K562 (cell line): ENCODE measurements at regions not wholly inside any gene's neighbourhood (a gene's known extent, or its start where the extent isn't known, plus 50 kb on each side); places are given as distances from the start of the nearest gene placed in this dataset.

Source experiments
- ATAC-seq: fragments of 200-7000 bp; cut with Tn5 transposase; 3 replicates; pipeline ENCODE4 v1.9.1; 2020; ENCODE audit warnings: moderate library complexity
- BruUV-seq: library from RNA; stranded (reverse); fragments of 400-500 nt; replicated peaks from 2 replicates; lab custom pipeline; 2021; lab: Mats Ljungman, UMichigan
- CTCF ChIA-PET: fragments of 300-600 bp; formaldehyde crosslinking; extraction: SDS; loops from one replicate; lab custom pipeline; 2021; ENCODE audit warnings: low intra/inter-chr PET ratio; lab: Yijun Ruan, JAX
- POLR2A ChIA-PET: fragments of 300-600, 350-650 bp; sonication (Branson Sonifier 250); formaldehyde crosslinking; extraction: SDS; loops from one replicate; lab custom pipeline; 2021; ENCODE audit warnings: antibody characterized with exemption, inconsistent platforms; lab: Yijun Ruan, JAX
- DNase-seq, 4 experiments: peaks; one replicate each; pipeline versions ENCODE4 v3.0.0 to v3.0.0-alpha.2; 2011 to 2018; ENCODE audit warnings: low spot score in 3 of 4, mixed read lengths in 3 of 4; ENCODE audit errors: extremely low read depth in 1 of 4
- FAIRE-seq: peaks from 2 replicates; lab custom pipeline; 2011; peaks lifted over from hg19 to GRCh38; lab: Jason Lieb, UNC
- H2AFZ ChIP-seq: 2 replicates; pipeline ENCODE4 v1.6.0; 2011; ENCODE audit warnings: low read depth, low read length, control low read depth, inconsistent platforms
- H3K27ac ChIP-seq: fragments of 200-600 bp; 3 replicates; pipeline ENCODE4 v1.8.0; 2011; ENCODE audit warnings: low read depth, mild to moderate bottlenecking, control low read depth, inconsistent platforms, low read length, moderate library complexity, mixed read lengths; ENCODE audit errors: extremely low read depth
- H3K27me3 ChIP-seq, 2 experiments: fragments of 300-600 bp in 1 of 2; 2 replicates in 1 of 2; 3 replicates in 1 of 2; pipeline versions ENCODE4 v1.6.0 to v1.8.0; 2011; ENCODE audit warnings: inconsistent platforms in 2 of 2, low read length in 2 of 2, mild to moderate bottlenecking in 1 of 2, mixed read lengths in 1 of 2, moderate library complexity in 1 of 2; ENCODE audit not compliant: control insufficient read depth in 2 of 2, insufficient read depth in 2 of 2
- H3K36me3 ChIP-seq: fragments of 300-600 bp; 3 replicates; pipeline ENCODE4 v1.8.0; 2011; ENCODE audit warnings: mild to moderate bottlenecking, low read length, inconsistent platforms; ENCODE audit not compliant: control insufficient read depth, insufficient read depth
- H3K4me1 ChIP-seq, 2 experiments: fragments of 200-600 bp in 1 of 2; replicated peaks in 1 of 2; 2 replicates in 1 of 2; 3 replicates in 1 of 2; pipeline versions ENCODE4 v1.5.1 to v1.8.0; 2011; ENCODE audit warnings: inconsistent platforms in 2 of 2, low read length in 2 of 2, mild to moderate bottlenecking in 1 of 2, mixed read lengths in 1 of 2, moderate library complexity in 1 of 2; ENCODE audit not compliant: control insufficient read depth in 2 of 2, insufficient read depth in 2 of 2
- H3K4me2 ChIP-seq: 2 replicates; pipeline ENCODE4 v1.6.1; 2011; ENCODE audit warnings: low read length, control low read depth, inconsistent platforms, mixed read lengths; ENCODE audit not compliant: insufficient read depth
- H3K4me3 ChIP-seq: fragments of 200-600 bp; sonication (generic), shearing (Covaris generic); 2 replicates; pipeline ENCODE4 v1.5.1; 2016; ENCODE audit warnings: control low read depth, inconsistent platforms
- H3K79me2 ChIP-seq: fragments of 200-600 bp; 3 replicates; pipeline ENCODE4 v1.8.0; 2011; ENCODE audit warnings: low read length, inconsistent platforms; ENCODE audit not compliant: control insufficient read depth, insufficient read depth
- H3K9ac ChIP-seq, 2 experiments: 2 replicates each; pipeline versions ENCODE4 v1.6.0 to v1.6.1; 2011; ENCODE audit warnings: low read depth in 2 of 2, low read length in 2 of 2, control low read depth in 1 of 2, inconsistent platforms in 1 of 2, mild to moderate bottlenecking in 1 of 2, mixed read lengths in 1 of 2; ENCODE audit not compliant: insufficient read depth in 1 of 2
- H3K9me1 ChIP-seq: one replicate; pipeline ENCODE4 v1.6.0; 2011; ENCODE audit warnings: inconsistent platforms, mild to moderate bottlenecking, low read length, moderate library complexity; ENCODE audit not compliant: control insufficient read depth, insufficient read depth
- H3K9me3 ChIP-seq: replicated peaks from 2 replicates; pipeline ENCODE4 v1.5.1; 2011; ENCODE audit warnings: low read depth, low read length, inconsistent platforms; ENCODE audit not compliant: control insufficient read depth, insufficient read depth
- H4K20me1 ChIP-seq: replicated peaks from 2 replicates; pipeline ENCODE4 v1.6.1; 2011; ENCODE audit warnings: low read length, inconsistent platforms, mixed read lengths; ENCODE audit not compliant: control insufficient read depth, insufficient read depth
- BDP1 ChIP-seq: IDR thresholded peaks from 3 replicates; pipeline ENCODE4 v1.6.1; 2011; ENCODE audit not compliant: insufficient read length, insufficient read depth
- MCM5 ChIP-seq: fragments of 450-650 bp; IDR thresholded peaks from 2 replicates; pipeline ENCODE4 v1.6.1; 2016; ENCODE audit warnings: low read depth
- MXI1 ChIP-seq: IDR thresholded peaks from 2 replicates; pipeline ENCODE4 v1.6.1; 2011; ENCODE audit warnings: low read depth, mild to moderate bottlenecking, improper control_type of control experiment, low read length
- NCOA1 ChIP-seq: fragments of 450-650 bp; IDR thresholded peaks from 2 replicates; pipeline ENCODE4 v1.6.1; 2016; ENCODE audit warnings: low read depth
- PRMT5 ChIP-seq: sonication (generic); formaldehyde crosslinking; IDR thresholded peaks from 2 replicates; pipeline ENCODE4 v1.5.0; 2020; ENCODE audit warnings: missing genetic modification reagents
- ZNF311 ChIP-seq: fragments of 250-450 bp; sonication (Bioruptor Pico); IDR thresholded peaks from 2 replicates; pipeline ENCODE4 v1.4.0; 2020; ENCODE audit warnings: mild to moderate bottlenecking, moderate library complexity
- ZNF324 ChIP-seq: fragments of 250-450 bp; sonication (Bioruptor Pico); IDR thresholded peaks from 2 replicates; pipeline ENCODE4 v1.4.0; 2020; ENCODE audit warnings: mild to moderate bottlenecking
- ZNF41 ChIP-seq: fragments of 250-450 bp; sonication (Bioruptor Pico); conservative IDR thresholded peaks from 2 replicates; pipeline ENCODE4 v1.4.0; 2020; ENCODE audit warnings: mild to moderate bottlenecking
- WGBS: fragments of 100-300 bp; shearing (Covaris generic); methylation state at CpG from one replicate; pipeline ENCODE4 v1.1.6; 2016; ENCODE audit warnings: low coverage, mixed read lengths; ENCODE audit not compliant: insufficient coverage; ENCODE audit errors: missing lambda C conversion rate; 5-methylcytosine and 5-hydroxymethylcytosine counted together
- in situ Hi-C: fragments of 300-500 bp; cut with MboI; formaldehyde crosslinking; loops from 4 replicates; pipeline ENCODE4 v1.15.0; 2018; ENCODE audit warnings: inconsistent platforms, mixed read lengths
- intact Hi-C: fragments of 100-400 bp; cut with micrococcal nuclease; formaldehyde crosslinking; loops from 2 replicates; pipeline ENCODE4 v1.14.2; 2022
- TF ChIP-seq, protein P1 (sequence below): fragments of 450-650 bp; IDR thresholded peaks from 2 replicates; pipeline ENCODE4 v1.6.1; 2017; ENCODE audit warnings: antibody characterized with exemption
- TF ChIP-seq, protein P2 (sequence below): fragments of 250-450 bp; sonication (Bioruptor Pico); IDR thresholded peaks from 2 replicates; pipeline ENCODE4 v1.4.0; 2020
- TF ChIP-seq, protein P3 (sequence below): sonication (generic); formaldehyde crosslinking; IDR thresholded peaks from 2 replicates; pipeline ENCODE4 v1.8.1; 2023; ENCODE audit warnings: mild to moderate bottlenecking, missing genetic modification reagents
- TF ChIP-seq, protein P4 (sequence below): fragments of 450-650 bp; IDR thresholded peaks from 2 replicates; pipeline ENCODE4 v1.6.1; 2016; ENCODE audit warnings: borderline replicate concordance
- TF ChIP-seq, protein P5 (sequence below): IDR thresholded peaks from 2 replicates; pipeline ENCODE4 v1.6.1; 2016; ENCODE audit warnings: missing genetic modification characterization, missing compliant biosample characterization
- TF ChIP-seq, protein P6 (sequence below): IDR thresholded peaks from 2 replicates; pipeline ENCODE4 v1.6.1; 2014; ENCODE audit warnings: antibody characterized with exemption

DNA sequence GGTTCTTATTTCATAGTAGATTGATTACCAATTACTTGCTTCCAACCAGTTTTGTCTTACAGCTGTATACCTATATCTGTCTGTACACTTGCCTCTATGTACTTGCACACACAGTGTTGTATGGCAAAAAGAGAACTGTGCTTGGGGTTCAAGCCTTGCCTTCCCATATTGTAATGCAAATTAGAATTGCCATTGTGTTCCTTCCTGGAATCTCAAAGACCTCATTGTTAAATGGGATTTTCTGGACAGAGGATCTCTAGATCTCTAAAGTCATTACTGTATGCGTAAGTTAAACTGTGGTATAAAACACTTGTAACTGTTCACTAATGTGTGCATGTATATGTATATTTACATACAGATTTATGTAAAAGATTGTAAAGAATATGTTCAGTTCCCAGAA lies 428.8 kb downstream of the CAAP1 start:
- no CpG with 5 or more reads among the region's 1 CpG for WGBS
- Histone ChIP-seq H3K36me3 (no peaks in the 10 kb centered on the region), H3K27me3 (no peaks in the 10 kb centered on the region), H3K4me1 (no peaks in the 10 kb centered on the region), H3K9me3 (no peaks in the 10 kb centered on the region), H3K9me1 (no peaks in the 10 kb centered on the region), H3K4me3 (no peak overlapping the region), H3K27ac (no peak overlapping the region), H2AFZ (no peak overlapping the region), H3K79me2 (no peaks in the 10 kb centered on the region), H4K20me1 (no peaks in the 10 kb centered on the region), H3K9ac (no peak overlapping the region), H3K4me2 (no peak overlapping the region)
- no TSS peak for BruUV-seq
- no peak for DNase-seq
- no peak for FAIRE-seq
- in situ Hi-C loops = no loop called here
- intact Hi-C loops = no loop called here
- CTCF ChIA-PET = no interaction called here
- POLR2A ChIA-PET = no interaction called here
- ATAC-seq = no peak
- TF ChIP-seq, protein P1, sequence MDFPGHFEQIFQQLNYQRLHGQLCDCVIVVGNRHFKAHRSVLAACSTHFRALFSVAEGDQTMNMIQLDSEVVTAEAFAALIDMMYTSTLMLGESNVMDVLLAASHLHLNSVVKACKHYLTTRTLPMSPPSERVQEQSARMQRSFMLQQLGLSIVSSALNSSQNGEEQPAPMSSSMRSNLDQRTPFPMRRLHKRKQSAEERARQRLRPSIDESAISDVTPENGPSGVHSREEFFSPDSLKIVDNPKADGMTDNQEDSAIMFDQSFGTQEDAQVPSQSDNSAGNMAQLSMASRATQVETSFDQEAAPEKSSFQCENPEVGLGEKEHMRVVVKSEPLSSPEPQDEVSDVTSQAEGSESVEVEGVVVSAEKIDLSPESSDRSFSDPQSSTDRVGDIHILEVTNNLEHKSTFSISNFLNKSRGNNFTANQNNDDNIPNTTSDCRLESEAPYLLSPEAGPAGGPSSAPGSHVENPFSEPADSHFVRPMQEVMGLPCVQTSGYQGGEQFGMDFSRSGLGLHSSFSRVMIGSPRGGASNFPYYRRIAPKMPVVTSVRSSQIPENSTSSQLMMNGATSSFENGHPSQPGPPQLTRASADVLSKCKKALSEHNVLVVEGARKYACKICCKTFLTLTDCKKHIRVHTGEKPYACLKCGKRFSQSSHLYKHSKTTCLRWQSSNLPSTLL = no peak
- no peak for TF ChIP-seq MXI1
- TF ChIP-seq BDP1 = no peak
- TF ChIP-seq, protein P2, sequence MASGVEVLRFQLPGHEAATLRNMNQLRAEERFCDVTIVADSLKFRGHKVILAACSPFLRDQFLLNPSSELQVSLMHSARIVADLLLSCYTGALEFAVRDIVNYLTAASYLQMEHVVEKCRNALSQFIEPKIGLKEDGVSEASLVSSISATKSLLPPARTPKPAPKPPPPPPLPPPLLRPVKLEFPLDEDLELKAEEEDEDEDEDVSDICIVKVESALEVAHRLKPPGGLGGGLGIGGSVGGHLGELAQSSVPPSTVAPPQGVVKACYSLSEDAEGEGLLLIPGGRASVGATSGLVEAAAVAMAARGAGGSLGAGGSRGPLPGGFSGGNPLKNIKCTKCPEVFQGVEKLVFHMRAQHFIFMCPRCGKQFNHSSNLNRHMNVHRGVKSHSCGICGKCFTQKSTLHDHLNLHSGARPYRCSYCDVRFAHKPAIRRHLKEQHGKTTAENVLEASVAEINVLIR (CRISPR knock-in tag) = no peak
- TF ChIP-seq, protein P3, sequence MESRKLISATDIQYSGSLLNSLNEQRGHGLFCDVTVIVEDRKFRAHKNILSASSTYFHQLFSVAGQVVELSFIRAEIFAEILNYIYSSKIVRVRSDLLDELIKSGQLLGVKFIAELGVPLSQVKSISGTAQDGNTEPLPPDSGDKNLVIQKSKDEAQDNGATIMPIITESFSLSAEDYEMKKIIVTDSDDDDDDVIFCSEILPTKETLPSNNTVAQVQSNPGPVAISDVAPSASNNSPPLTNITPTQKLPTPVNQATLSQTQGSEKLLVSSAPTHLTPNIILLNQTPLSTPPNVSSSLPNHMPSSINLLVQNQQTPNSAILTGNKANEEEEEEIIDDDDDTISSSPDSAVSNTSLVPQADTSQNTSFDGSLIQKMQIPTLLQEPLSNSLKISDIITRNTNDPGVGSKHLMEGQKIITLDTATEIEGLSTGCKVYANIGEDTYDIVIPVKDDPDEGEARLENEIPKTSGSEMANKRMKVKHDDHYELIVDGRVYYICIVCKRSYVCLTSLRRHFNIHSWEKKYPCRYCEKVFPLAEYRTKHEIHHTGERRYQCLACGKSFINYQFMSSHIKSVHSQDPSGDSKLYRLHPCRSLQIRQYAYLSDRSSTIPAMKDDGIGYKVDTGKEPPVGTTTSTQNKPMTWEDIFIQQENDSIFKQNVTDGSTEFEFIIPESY (CRISPR knock-in tag) = no peak
- TF ChIP-seq, protein P4, sequence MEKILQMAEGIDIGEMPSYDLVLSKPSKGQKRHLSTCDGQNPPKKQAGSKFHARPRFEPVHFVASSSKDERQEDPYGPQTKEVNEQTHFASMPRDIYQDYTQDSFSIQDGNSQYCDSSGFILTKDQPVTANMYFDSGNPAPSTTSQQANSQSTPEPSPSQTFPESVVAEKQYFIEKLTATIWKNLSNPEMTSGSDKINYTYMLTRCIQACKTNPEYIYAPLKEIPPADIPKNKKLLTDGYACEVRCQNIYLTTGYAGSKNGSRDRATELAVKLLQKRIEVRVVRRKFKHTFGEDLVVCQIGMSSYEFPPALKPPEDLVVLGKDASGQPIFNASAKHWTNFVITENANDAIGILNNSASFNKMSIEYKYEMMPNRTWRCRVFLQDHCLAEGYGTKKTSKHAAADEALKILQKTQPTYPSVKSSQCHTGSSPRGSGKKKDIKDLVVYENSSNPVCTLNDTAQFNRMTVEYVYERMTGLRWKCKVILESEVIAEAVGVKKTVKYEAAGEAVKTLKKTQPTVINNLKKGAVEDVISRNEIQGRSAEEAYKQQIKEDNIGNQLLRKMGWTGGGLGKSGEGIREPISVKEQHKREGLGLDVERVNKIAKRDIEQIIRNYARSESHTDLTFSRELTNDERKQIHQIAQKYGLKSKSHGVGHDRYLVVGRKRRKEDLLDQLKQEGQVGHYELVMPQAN = no peak
- no peak for TF ChIP-seq MCM5
- TF ChIP-seq, protein P5, sequence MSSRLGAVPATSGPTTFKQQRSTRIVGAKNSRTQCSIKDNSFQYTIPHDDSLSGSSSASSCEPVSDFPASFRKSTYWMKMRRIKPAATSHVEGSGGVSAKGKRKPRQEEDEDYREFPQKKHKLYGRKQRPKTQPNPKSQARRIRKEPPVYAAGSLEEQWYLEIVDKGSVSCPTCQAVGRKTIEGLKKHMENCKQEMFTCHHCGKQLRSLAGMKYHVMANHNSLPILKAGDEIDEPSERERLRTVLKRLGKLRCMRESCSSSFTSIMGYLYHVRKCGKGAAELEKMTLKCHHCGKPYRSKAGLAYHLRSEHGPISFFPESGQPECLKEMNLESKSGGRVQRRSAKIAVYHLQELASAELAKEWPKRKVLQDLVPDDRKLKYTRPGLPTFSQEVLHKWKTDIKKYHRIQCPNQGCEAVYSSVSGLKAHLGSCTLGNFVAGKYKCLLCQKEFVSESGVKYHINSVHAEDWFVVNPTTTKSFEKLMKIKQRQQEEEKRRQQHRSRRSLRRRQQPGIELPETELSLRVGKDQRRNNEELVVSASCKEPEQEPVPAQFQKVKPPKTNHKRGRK (tag) = no peak
- TF ChIP-seq, protein P6, sequence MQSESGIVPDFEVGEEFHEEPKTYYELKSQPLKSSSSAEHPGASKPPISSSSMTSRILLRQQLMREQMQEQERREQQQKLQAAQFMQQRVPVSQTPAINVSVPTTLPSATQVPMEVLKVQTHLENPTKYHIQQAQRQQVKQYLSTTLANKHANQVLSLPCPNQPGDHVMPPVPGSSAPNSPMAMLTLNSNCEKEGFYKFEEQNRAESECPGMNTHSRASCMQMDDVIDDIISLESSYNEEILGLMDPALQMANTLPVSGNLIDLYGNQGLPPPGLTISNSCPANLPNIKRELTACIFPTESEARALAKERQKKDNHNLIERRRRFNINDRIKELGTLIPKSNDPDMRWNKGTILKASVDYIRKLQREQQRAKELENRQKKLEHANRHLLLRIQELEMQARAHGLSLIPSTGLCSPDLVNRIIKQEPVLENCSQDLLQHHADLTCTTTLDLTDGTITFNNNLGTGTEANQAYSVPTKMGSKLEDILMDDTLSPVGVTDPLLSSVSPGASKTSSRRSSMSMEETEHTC = no peak
- no peak for TF ChIP-seq ZNF311 (CRISPR knock-in tag)
- TF ChIP-seq NCOA1 = no peak
- TF ChIP-seq ZNF41 (CRISPR knock-in tag) = no peak
- no peak for TF ChIP-seq PRMT5
- TF ChIP-seq ZNF324 (CRISPR knock-in tag) = no peak
